ENCODE measurements at regions not wholly inside any gene's neighbourhood (a gene's known extent, or its start where the extent isn't known, plus 50 kb on each side); places are given as distances from the start of the nearest gene placed in this dataset.

DNA sequence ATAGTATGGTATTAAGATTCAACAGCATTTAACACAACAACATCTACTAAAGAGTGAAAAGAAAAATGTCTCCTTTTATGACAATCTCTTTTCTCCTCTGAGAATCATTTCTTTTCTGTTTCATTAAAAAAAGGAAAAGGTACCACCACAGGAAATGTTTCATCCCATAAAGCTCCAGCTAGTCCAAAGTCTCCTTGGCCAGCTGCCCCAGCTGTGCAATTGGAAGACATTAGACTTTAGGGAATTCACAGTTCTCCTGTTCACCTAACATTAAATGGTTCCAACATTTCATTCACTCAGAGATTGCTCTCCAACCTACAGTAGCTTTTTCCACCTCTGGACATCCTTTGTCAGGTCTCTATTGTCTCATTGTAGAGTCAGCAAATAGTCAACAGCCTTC lies 78.7 kb upstream of the YPEL5 start:
- no peak for ATAC-seq (replicated peaks in 6 of 8)
- in situ Hi-C loops (cut with MboI; ENCODE audit: low pct_unique_long_range_greater_than_20kb in 2 of 9, low sequenced_read_pairs in 9 of 9, unreplicated experiment in 9 of 9) = loop anchor here in 4 of 9 experiments (10.0 to 25.0 kb wide), 3 partner anchors 143 to 1106 kb away; partner anchors contain the start of gene ALK (in 1 of the 4)
- no peaks in the 10 kb centered on the region for H3K4me1 ChIP-seq (replicated peaks in 1 of 2)
- H3K27ac ChIP-seq = no peak overlapping the region
- no peak overlapping the region for H3K4me3 ChIP-seq

DNA sequence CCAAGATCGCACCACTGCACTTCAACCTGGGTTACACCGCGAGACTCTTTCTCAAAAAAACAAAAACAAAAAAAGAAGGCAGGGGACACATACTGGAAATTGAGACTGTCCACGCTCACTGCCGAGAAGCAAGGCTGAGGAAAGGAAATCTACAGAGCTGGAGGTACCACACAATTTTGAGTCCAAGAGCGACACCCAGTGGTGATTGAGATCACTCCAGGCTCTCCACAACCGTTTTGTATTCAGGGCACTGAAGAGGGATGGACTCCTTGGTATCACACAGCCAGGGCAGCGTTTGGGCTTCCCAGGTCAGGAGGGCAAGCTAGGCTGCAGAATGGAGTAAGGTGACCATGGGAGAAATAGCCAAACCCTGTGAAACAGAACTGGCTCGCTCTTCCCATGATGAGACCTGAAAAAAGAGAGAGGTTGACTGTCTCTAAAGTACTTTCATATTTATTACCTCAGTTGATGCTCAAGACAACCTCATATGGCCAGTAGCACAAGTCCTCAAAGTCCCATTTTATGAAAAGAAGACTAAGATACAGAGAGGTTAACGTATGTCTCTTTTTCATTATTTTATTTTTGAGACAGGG lies 74.5 kb upstream of the YPEL5 start:
- H3K4me1 ChIP-seq (replicated peaks in 1 of 2) = no peaks in the 10 kb centered on the region
- H3K4me3 ChIP-seq = no peak overlapping the region
- peak; percentile 90 to 100 (median 98) for ATAC-seq (replicated peaks in 6 of 8)
- H3K27ac ChIP-seq = no peak overlapping the region
- in situ Hi-C loops (cut with MboI; ENCODE audit: low pct_unique_long_range_greater_than_20kb in 2 of 9, low sequenced_read_pairs in 9 of 9, unreplicated experiment in 9 of 9) = loop anchor here in 4 of 9 experiments (25.0 kb wide), 2 partner anchors 585 to 1110 kb away; no protein-coding TSS in a partner anchor
- 0 to 46% (median 15%) methylated on average over 1 to 8 of the region's 10 CpGs; no CpG with 5 or more reads in 1 of the 10 experiments for WGBS, 10 experiments

DNA sequence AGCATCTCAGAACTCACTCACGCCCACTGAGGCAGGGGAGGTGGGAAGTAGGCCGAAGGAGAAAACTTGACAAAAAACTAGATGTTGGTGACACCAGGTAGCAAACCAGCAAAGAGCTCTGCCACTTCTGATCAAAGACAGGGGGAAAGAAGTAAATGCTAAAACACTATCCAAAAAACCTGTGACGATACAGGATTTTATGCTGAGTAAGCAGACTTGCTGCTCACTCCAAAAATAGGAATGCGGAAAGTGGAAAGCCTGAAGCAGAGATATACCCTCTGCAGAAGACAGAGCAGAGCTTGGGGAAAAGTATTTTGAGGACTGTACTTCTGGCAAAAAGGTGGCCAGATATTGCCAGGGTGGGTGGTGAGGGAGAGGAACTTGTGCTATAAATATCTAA lies 73.3 kb upstream of the YPEL5 start:
- no peaks in the 10 kb centered on the region for H3K4me1 ChIP-seq (replicated peaks in 1 of 2)
- H3K4me3 ChIP-seq = no peak overlapping the region
- H3K27ac ChIP-seq = no peak overlapping the region
- in situ Hi-C loops (cut with MboI; ENCODE audit: low pct_unique_long_range_greater_than_20kb in 2 of 9, low sequenced_read_pairs in 9 of 9, unreplicated experiment in 9 of 9) = loop anchor here in 4 of 9 experiments (25.0 kb wide), 2 partner anchors 586 to 1111 kb away; no protein-coding TSS in a partner anchor
- peak in 1 of 8 experiments; percentile 12 for ATAC-seq (replicated peaks in 6 of 8)
- 33 to 100% (median 80%) methylated on average over 1 to 4 of the region's 4 CpGs; no CpG with 5 or more reads in 2 of the 10 experiments for WGBS, 10 experiments

DNA sequence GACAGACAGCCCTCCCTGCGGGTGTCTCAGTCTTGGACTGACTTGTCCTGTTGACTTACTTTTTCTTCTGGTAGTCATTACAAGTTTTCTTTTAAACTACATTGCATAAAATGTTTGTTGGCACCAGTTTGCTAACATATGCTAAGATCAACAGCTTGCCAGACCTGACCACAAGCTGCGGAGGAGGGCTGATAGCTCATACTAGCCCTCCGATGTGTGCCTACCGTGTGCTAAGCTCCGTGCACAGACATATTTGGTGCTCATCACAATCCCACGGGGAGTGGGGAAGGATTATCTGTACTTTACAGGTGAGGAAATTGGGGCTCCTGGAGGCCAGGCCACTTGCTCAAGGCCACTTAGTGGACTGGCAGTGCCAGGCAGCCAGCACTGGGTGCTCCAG lies 72.8 kb upstream of the YPEL5 start:
- Histone ChIP-seq H3K4me1 (replicated peaks in 1 of 2) (no peaks in the 10 kb centered on the region), H3K27ac (no peak overlapping the region), H3K4me3 (no peak overlapping the region)
- in situ Hi-C loops (cut with MboI; ENCODE audit: low pct_unique_long_range_greater_than_20kb in 2 of 9, low sequenced_read_pairs in 9 of 9, unreplicated experiment in 9 of 9) = loop anchor here in 4 of 9 experiments (25.0 kb wide), 2 partner anchors 587 to 1112 kb away; no protein-coding TSS in a partner anchor
- WGBS, 10 experiments = 0 to 100% (median 79%) methylated on average over 1 to 6 of the region's 6 CpGs; no CpG with 5 or more reads in 1 of the 10 experiments
- peak in 1 of 8 experiments; percentile 14 for ATAC-seq (replicated peaks in 6 of 8)

DNA sequence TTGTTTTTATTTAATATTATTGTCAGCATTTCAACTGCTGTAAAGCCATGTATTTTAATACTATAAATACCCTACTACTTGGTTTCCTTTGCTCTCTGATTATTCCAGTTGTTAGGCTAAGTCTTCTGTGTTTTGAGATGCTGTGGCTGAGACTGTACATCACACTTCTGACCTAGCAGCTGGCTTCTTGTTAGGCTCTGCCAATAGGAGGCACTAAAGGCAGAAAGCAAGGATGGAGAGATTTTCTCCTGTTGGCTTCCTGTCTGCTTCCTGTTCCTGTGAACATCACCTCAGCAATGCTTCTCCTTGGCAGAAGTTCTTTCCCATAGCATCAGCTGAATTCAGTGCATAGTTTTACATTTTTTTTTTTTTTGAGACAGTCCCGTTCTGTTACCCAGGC lies 68.3 kb upstream of the YPEL5 start:
- no peak for ATAC-seq (replicated peaks in 6 of 8)
- in situ Hi-C loops (cut with MboI; ENCODE audit: low pct_unique_long_range_greater_than_20kb in 2 of 9, low sequenced_read_pairs in 9 of 9, unreplicated experiment in 9 of 9) = loop anchor here in 1 of 9 experiments (25.0 kb wide), 1 partner anchor 1116 kb away; no protein-coding TSS in a partner anchor
- WGBS, 10 experiments = 20 to 100% (median 63%) methylated on average over 1 of the region's 1 CpG; no CpG with 5 or more reads in 4 of the 10 experiments
- H3K4me3 ChIP-seq = no peak overlapping the region
- no peaks in the 10 kb centered on the region for H3K4me1 ChIP-seq (replicated peaks in 1 of 2)
- H3K27ac ChIP-seq = no peak overlapping the region

DNA sequence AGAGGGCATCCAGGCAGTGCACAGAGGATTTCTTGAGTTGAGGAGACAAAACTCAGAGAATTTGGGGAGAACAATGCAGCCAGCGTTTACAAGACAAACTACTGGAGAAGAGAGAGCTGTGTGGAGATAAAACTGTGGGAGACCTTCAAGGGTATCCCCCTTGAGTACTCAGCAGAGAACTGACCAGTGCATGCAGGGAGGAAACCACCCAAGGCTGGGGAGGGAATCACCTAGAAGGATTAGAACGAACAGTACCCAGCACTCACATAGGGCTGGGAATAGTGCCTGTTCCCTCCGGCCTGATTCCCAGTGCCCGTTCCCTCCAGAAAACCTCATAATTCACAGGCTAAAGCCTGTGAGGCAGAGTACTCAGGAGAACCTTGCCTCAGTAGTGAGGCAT lies 61.9 kb upstream of the YPEL5 start:
- in situ Hi-C loops (cut with MboI; ENCODE audit: low pct_unique_long_range_greater_than_20kb in 2 of 9, low sequenced_read_pairs in 9 of 9, unreplicated experiment in 9 of 9) = loop anchor here in 1 of 9 experiments (25.0 kb wide), 1 partner anchor 1123 kb away; no protein-coding TSS in a partner anchor
- ATAC-seq (replicated peaks in 6 of 8) = no peak

DNA sequence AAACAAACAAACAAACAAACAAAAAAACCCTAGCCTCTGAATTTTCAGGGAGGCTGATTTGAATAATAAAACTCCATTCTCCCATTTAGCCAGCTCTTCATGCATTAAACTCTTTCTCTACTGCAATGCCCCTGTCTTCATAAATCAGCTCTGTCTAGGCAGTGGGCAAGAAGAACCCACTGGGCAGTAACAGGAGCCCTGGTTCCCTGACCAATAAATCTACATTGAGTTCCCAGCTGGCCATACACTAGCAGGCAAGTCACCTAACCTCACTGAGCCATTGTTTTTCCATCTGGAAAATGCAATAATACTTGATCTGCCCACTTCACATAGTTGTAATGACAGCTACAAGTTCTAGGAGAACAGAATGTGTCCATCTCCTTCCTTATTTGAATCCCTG lies 57.6 kb upstream of the YPEL5 start:
- no peak overlapping the region for H3K4me3 ChIP-seq
- in situ Hi-C loops (cut with MboI; ENCODE audit: low pct_unique_long_range_greater_than_20kb in 2 of 9, low sequenced_read_pairs in 9 of 9, unreplicated experiment in 9 of 9) = loop anchor here in 1 of 9 experiments (25.0 kb wide), 1 partner anchor 1127 kb away; no protein-coding TSS in a partner anchor
- ATAC-seq (replicated peaks in 6 of 8) = peak in 2 of 8 experiments; percentile 34 to 41
- no peak overlapping the region for H3K27ac ChIP-seq
- H3K4me1 ChIP-seq (replicated peaks in 1 of 2) = no peaks in the 10 kb centered on the region

More for the DNA sequence above, 61.9 kb upstream of the YPEL5 start:
- no peak overlapping the region for H3K4me3 ChIP-seq
- H3K4me1 ChIP-seq (replicated peaks in 1 of 2) = no peaks in the 10 kb centered on the region
- WGBS, 10 experiments = 14 to 94% (median 80%) methylated on average over 1 to 3 of the region's 4 CpGs; no CpG with 5 or more reads in 1 of the 10 experiments
- H3K27ac ChIP-seq = no peak overlapping the region

DNA sequence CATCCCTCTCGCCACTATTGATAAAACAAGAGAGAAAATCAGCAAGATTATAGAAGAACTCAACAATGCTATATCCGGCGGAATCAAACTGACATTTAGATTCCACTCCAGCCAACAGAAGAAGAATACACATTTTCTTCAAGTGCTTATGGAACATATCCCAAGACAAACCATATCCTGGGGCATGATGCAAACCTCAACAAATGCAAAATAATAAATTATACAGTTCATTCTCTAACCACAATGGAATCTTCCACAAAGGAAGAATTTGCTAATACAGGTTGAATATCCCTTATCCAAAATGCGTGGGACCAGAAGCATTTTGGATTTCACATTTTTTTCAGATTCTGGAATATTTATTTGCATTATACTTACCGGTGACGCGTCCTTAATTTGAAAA lies 51.4 kb upstream of the YPEL5 start:
- 17 to 100% (median 76%) methylated on average over 2 to 7 of the region's 7 CpGs for WGBS, 10 experiments
- in situ Hi-C loops (cut with MboI; ENCODE audit: low pct_unique_long_range_greater_than_20kb in 2 of 9, low sequenced_read_pairs in 9 of 9, unreplicated experiment in 9 of 9) = loop anchor here in 1 of 9 experiments (25.0 kb wide), 1 partner anchor 1133 kb away; no protein-coding TSS in a partner anchor
- no peak overlapping the region for H3K27ac ChIP-seq
- H3K4me1 ChIP-seq (replicated peaks in 1 of 2) = no peaks in the 10 kb centered on the region
- H3K4me3 ChIP-seq = no peak overlapping the region
- peak in 3 of 8 experiments; percentile 32 to 82 (median 65) for ATAC-seq (replicated peaks in 6 of 8)

DNA sequence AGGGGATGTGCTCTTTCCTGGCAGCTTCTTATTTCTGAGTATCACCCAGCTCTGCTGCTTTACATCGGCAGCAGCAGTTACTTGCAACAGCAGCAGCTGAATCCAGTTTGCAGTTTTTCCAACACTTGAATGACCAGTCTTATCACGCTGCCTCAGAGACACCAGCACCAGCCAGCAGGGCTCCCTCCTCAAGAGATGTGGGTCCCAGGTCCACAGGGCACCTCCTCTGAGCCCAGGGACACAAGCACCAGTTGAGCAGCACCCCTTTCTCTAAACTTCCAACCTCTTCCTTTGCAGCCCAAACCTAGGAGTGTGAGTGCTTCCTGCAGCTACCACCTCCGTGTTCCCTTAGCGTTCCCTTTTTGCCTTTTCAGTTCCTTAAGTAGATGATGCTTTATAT lies 50.4 kb upstream of the YPEL5 start:
- H3K4me1 ChIP-seq (replicated peaks in 1 of 2) = no peaks in the 10 kb centered on the region
- 30 to 100% (median 80%) methylated on average over 1 to 4 of the region's 4 CpGs; no CpG with 5 or more reads in 1 of the 10 experiments for WGBS, 10 experiments
- ATAC-seq (replicated peaks in 6 of 8) = no peak
- H3K27ac ChIP-seq = no peak overlapping the region
- in situ Hi-C loops (cut with MboI; ENCODE audit: low pct_unique_long_range_greater_than_20kb in 2 of 9, low sequenced_read_pairs in 9 of 9, unreplicated experiment in 9 of 9) = loop anchor here in 1 of 9 experiments (25.0 kb wide), 1 partner anchor 1134 kb away; no protein-coding TSS in a partner anchor
- no peak overlapping the region for H3K4me3 ChIP-seq
